A549 (cell line): ENCODE measurements at regions not wholly inside any gene's neighbourhood (a gene's known extent, or its start where the extent isn't known, plus 50 kb on each side); places are given as distances from the start of the nearest gene placed in this dataset.

Experiments used
- CEBPB ChIP-seq, 2 experiments: fragments of >200 bp in 1 of 2; sonication (Bioruptor Twin) in 1 of 2; formaldehyde crosslinking in 1 of 2; IDR thresholded peaks; 2 replicates each; pipeline ENCODE4 v1.6.1; 2012 to 2016
- CHD2 ChIP-seq: fragments of 150-350 bp; IDR thresholded peaks from 2 replicates; pipeline ENCODE4 v1.6.1; 2014; ENCODE audit warnings: low read length; ENCODE audit not compliant: partially characterized antibody
- EP300 ChIP-seq, 2 experiments: fragments of >200 bp; sonication (Bioruptor Twin); formaldehyde crosslinking; IDR thresholded peaks; 2 replicates in 1 of 2; 3 replicates in 1 of 2; pipeline ENCODE4 v1.6.1; 2016 to 2017
- FOSB ChIP-seq: fragments of 250-450 bp; sonication (Bioruptor Pico); IDR thresholded peaks from 2 replicates; pipeline ENCODE4 v1.5.0; 2020; ENCODE audit warnings: mild to moderate bottlenecking, moderate library complexity
- HDAC2 ChIP-seq: fragments of 200-600 bp; sonication (generic); IDR thresholded peaks from 2 replicates; pipeline ENCODE4 v1.6.1; 2016
- HOXA7 ChIP-seq: fragments of 250-450 bp; sonication (Bioruptor Pico); IDR thresholded peaks from 2 replicates; pipeline ENCODE4 v1.5.0; 2020; ENCODE audit warnings: mild to moderate bottlenecking, moderate library complexity
- JUNB ChIP-seq: fragments of >200 bp; sonication (Bioruptor Twin); formaldehyde crosslinking; IDR thresholded peaks from 2 replicates; pipeline ENCODE4 v1.6.1; 2016
- POLR2A ChIP-seq: IDR thresholded peaks from 2 replicates; pipeline ENCODE4 v1.6.1; 2012; ENCODE audit warnings: mild to moderate bottlenecking, low read length
- TF ChIP-seq, protein P1 (sequence below): fragments of >200 bp; sonication (Bioruptor Twin); formaldehyde crosslinking; IDR thresholded peaks from 3 replicates; pipeline ENCODE4 v1.5.1; 2016
- TF ChIP-seq, protein P2 (sequence below): fragments of 450-650 bp; IDR thresholded peaks from 2 replicates; pipeline ENCODE4 v1.6.1; 2014; ENCODE audit warnings: antibody characterized with exemption
- TF ChIP-seq, protein P3 (sequence below): IDR thresholded peaks from 2 replicates; pipeline ENCODE4 v1.6.1; 2012
- TF ChIP-seq, protein P4 (sequence below): IDR thresholded peaks from 2 replicates; pipeline ENCODE4 v1.6.1; 2012
- TF ChIP-seq, protein P5 (sequence below): IDR thresholded peaks from 2 replicates; pipeline ENCODE4 v1.6.1; 2012; ENCODE audit warnings: low read depth, borderline replicate concordance
- TF ChIP-seq, protein P6 (sequence below): fragments of 200-600 bp; sonication (generic); IDR thresholded peaks from 2 replicates; pipeline ENCODE4 v1.6.1; 2016; ENCODE audit warnings: antibody characterized with exemption, mild to moderate bottlenecking, moderate library complexity

DNA sequence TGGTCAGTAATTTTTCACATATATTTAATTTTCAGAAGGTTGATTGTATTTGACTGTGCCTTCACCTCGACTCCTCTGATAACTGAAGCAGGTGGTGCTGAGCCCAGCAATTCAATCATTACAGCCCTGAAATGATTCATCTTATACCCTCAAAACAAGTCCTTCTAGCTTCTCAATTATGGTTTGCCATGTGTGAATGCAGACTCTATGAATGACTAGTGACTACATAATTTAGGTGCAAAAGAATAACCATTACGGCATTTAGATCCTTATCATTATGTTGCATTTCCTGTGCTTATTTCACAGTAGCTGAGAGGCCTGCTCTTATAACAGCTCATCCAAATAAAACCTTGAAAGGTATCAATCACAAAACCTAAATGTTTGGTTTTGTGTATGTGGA is 54.0 kb upstream of the COL11A1 start:
- TF ChIP-seq, protein P1, sequence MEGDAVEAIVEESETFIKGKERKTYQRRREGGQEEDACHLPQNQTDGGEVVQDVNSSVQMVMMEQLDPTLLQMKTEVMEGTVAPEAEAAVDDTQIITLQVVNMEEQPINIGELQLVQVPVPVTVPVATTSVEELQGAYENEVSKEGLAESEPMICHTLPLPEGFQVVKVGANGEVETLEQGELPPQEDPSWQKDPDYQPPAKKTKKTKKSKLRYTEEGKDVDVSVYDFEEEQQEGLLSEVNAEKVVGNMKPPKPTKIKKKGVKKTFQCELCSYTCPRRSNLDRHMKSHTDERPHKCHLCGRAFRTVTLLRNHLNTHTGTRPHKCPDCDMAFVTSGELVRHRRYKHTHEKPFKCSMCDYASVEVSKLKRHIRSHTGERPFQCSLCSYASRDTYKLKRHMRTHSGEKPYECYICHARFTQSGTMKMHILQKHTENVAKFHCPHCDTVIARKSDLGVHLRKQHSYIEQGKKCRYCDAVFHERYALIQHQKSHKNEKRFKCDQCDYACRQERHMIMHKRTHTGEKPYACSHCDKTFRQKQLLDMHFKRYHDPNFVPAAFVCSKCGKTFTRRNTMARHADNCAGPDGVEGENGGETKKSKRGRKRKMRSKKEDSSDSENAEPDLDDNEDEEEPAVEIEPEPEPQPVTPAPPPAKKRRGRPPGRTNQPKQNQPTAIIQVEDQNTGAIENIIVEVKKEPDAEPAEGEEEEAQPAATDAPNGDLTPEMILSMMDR: no peak
- TF ChIP-seq EP300 (IDR thresholded peaks at IDR 0.05) (no peak), HDAC2 (no peak), POLR2A (no peak), CHD2 (no peak), CEBPB (IDR thresholded peaks at IDR 0.05) (no peak), FOSB (CRISPR knock-in tag) (no peak), JUNB (no peak), HOXA7 (CRISPR knock-in tag) (no peak)
- TF ChIP-seq, protein P2, sequence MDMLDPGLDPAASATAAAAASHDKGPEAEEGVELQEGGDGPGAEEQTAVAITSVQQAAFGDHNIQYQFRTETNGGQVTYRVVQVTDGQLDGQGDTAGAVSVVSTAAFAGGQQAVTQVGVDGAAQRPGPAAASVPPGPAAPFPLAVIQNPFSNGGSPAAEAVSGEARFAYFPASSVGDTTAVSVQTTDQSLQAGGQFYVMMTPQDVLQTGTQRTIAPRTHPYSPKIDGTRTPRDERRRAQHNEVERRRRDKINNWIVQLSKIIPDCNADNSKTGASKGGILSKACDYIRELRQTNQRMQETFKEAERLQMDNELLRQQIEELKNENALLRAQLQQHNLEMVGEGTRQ: no peak
- TF ChIP-seq, protein P3, sequence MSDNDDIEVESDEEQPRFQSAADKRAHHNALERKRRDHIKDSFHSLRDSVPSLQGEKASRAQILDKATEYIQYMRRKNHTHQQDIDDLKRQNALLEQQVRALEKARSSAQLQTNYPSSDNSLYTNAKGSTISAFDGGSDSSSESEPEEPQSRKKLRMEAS: no peak
- TF ChIP-seq, protein P4, sequence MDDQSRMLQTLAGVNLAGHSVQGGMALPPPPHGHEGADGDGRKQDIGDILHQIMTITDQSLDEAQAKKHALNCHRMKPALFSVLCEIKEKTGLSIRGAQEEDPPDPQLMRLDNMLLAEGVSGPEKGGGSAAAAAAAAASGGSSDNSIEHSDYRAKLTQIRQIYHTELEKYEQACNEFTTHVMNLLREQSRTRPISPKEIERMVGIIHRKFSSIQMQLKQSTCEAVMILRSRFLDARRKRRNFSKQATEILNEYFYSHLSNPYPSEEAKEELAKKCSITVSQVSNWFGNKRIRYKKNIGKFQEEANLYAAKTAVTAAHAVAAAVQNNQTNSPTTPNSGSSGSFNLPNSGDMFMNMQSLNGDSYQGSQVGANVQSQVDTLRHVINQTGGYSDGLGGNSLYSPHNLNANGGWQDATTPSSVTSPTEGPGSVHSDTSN: no peak
- TF ChIP-seq, protein P5, sequence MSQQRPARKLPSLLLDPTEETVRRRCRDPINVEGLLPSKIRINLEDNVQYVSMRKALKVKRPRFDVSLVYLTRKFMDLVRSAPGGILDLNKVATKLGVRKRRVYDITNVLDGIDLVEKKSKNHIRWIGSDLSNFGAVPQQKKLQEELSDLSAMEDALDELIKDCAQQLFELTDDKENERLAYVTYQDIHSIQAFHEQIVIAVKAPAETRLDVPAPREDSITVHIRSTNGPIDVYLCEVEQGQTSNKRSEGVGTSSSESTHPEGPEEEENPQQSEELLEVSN: no peak
- TF ChIP-seq, protein P6, sequence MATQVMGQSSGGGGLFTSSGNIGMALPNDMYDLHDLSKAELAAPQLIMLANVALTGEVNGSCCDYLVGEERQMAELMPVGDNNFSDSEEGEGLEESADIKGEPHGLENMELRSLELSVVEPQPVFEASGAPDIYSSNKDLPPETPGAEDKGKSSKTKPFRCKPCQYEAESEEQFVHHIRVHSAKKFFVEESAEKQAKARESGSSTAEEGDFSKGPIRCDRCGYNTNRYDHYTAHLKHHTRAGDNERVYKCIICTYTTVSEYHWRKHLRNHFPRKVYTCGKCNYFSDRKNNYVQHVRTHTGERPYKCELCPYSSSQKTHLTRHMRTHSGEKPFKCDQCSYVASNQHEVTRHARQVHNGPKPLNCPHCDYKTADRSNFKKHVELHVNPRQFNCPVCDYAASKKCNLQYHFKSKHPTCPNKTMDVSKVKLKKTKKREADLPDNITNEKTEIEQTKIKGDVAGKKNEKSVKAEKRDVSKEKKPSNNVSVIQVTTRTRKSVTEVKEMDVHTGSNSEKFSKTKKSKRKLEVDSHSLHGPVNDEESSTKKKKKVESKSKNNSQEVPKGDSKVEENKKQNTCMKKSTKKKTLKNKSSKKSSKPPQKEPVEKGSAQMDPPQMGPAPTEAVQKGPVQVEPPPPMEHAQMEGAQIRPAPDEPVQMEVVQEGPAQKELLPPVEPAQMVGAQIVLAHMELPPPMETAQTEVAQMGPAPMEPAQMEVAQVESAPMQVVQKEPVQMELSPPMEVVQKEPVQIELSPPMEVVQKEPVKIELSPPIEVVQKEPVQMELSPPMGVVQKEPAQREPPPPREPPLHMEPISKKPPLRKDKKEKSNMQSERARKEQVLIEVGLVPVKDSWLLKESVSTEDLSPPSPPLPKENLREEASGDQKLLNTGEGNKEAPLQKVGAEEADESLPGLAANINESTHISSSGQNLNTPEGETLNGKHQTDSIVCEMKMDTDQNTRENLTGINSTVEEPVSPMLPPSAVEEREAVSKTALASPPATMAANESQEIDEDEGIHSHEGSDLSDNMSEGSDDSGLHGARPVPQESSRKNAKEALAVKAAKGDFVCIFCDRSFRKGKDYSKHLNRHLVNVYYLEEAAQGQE: no peak
